MM.1S (cell line): ENCODE measurements at regions not wholly inside any gene's neighbourhood (a gene's known extent, or its start where the extent isn't known, plus 50 kb on each side); places are given as distances from the start of the nearest gene placed in this dataset.

Experiments
- DNase-seq: peaks from one replicate; pipeline ENCODE4 v3.0.0-alpha.2; 2015
- H2AFZ ChIP-seq: fragments of 300-600 bp; sonication (generic); 2 replicates; pipeline ENCODE4 v1.6.0; 2016; ENCODE audit warnings: antibody characterized with exemption, low read length
- H3F3A ChIP-seq: fragments of 300-600 bp; sonication (generic); 2 replicates; pipeline ENCODE4 v1.6.1; 2016; ENCODE audit warnings: mild to moderate bottlenecking, antibody characterized with exemption, low read length, moderate library complexity, mixed read lengths; ENCODE audit not compliant: insufficient read depth
- H3K27ac ChIP-seq: fragments of 300-600 bp; sonication (generic); 2 replicates; pipeline ENCODE4 v1.5.1; 2016; ENCODE audit warnings: mild to moderate bottlenecking, low read length
- H3K27me3 ChIP-seq: fragments of 300-600 bp; sonication (generic); replicated peaks from 2 replicates; pipeline ENCODE4 v1.6.0; 2016; ENCODE audit warnings: low read length; ENCODE audit not compliant: insufficient read depth
- H3K36me3 ChIP-seq: fragments of 300-600 bp; sonication (generic); replicated peaks from 2 replicates; pipeline ENCODE4 v1.6.1; 2016; ENCODE audit warnings: mild to moderate bottlenecking, low read length, mixed read lengths; ENCODE audit not compliant: insufficient read depth
- H3K4me1 ChIP-seq: fragments of 300-600 bp; sonication (generic); 2 replicates; pipeline ENCODE4 v1.6.1; 2016; ENCODE audit warnings: low read length, mixed read lengths
- H3K4me2 ChIP-seq: fragments of 300-600 bp; sonication (generic); 2 replicates; pipeline ENCODE4 v1.6.0; 2016; ENCODE audit warnings: low read depth, low read length
- H3K4me3 ChIP-seq: fragments of 300-600 bp; sonication (generic); 2 replicates; pipeline ENCODE4 v1.5.1; 2016; ENCODE audit warnings: low read length, mixed read lengths
- H3K79me2 ChIP-seq: fragments of 300-600 bp; sonication (generic); 2 replicates; pipeline ENCODE4 v1.6.1; 2016; ENCODE audit warnings: mixed run types, low read length, mixed read lengths
- H3K9ac ChIP-seq: fragments of 300-600 bp; sonication (generic); 2 replicates; pipeline ENCODE4 v1.6.1; 2016; ENCODE audit warnings: low read length, mixed read lengths
- H3K9me2 ChIP-seq: fragments of 300-600 bp; sonication (generic); replicated peaks from 2 replicates; pipeline ENCODE4 v1.6.1; 2016; ENCODE audit warnings: mild to moderate bottlenecking, low read length, mixed read lengths; ENCODE audit not compliant: insufficient read depth
- H3K9me3 ChIP-seq: fragments of 300-600 bp; sonication (generic); replicated peaks from 2 replicates; pipeline ENCODE4 v1.6.1; 2016; ENCODE audit warnings: mild to moderate bottlenecking, low read length, mixed read lengths; ENCODE audit not compliant: insufficient read depth
- H4K20me1 ChIP-seq: fragments of 300-600 bp; sonication (generic); 2 replicates; pipeline ENCODE4 v1.6.1; 2016; ENCODE audit warnings: mild to moderate bottlenecking, low read length, moderate library complexity, mixed read lengths; ENCODE audit not compliant: insufficient read depth
- EZH2 ChIP-seq: fragments of 300-600 bp; sonication (generic); optimal IDR thresholded peaks from 2 replicates; pipeline ENCODE3; 2017; ENCODE audit warnings: low read depth, mild to moderate bottlenecking, antibody characterized with exemption, low read length, mixed read lengths
- EZH2phosphoT487 ChIP-seq: fragments of 300-600 bp; sonication (generic); IDR thresholded peaks from 2 replicates; pipeline ENCODE4 v1.6.1; 2018; ENCODE audit warnings: antibody characterized with exemption, low read length
- TF ChIP-seq, protein P1 (sequence below): fragments of 300-600 bp; sonication (generic); IDR thresholded peaks from 2 replicates; pipeline ENCODE4 v1.5.1; 2016; ENCODE audit warnings: antibody characterized with exemption, low read length, mixed read lengths

DNA sequence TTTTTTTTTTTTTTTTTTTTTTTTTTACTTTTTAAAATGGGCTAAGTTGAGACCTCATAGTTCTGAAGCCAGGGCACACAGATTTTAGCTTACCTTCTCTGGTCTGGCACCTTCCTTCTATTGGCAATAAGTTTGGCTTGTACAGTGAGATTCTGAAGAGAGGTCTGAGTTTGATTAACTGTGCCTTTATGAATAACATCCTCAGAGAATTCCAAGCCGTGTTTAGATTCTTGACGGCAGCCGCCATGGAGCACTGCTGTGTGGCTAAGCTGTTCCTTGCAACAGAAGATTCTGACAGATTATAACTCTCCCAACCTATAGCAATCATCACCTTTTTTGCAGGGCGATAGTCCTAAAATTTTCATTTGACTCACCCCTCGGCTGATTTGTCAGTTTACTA is 354.9 kb upstream of the FAR2 start:
- H3K4me1 ChIP-seq = peaks cover 9% of the 10 kb centered on the region; the same call in 1 of the 2 replicates
- no peak overlapping the region for H3K9ac ChIP-seq
- no peaks in the 10 kb centered on the region for H3K9me2 ChIP-seq
- no peaks in the 10 kb centered on the region for H3K36me3 ChIP-seq
- no peak overlapping the region for H3K4me3 ChIP-seq
- H3K79me2 ChIP-seq = no peaks in the 10 kb centered on the region
- TF ChIP-seq EZH2phosphoT487 = no peak
- no peak for TF ChIP-seq EZH2
- no peaks in the 10 kb centered on the region for H3K27me3 ChIP-seq
- H3K27ac ChIP-seq = no peak overlapping the region
- no peaks in the 10 kb centered on the region for H3K9me3 ChIP-seq
- no peak for DNase-seq
- H3F3A ChIP-seq = 0 out of 2 replicates have a peak, but pooled peaks cover 5% of the 10 kb centered on the region
- no peak overlapping the region for H3K4me2 ChIP-seq
- H2AFZ ChIP-seq = no peak overlapping the region
- H4K20me1 ChIP-seq = no peaks in the 10 kb centered on the region

DNA sequence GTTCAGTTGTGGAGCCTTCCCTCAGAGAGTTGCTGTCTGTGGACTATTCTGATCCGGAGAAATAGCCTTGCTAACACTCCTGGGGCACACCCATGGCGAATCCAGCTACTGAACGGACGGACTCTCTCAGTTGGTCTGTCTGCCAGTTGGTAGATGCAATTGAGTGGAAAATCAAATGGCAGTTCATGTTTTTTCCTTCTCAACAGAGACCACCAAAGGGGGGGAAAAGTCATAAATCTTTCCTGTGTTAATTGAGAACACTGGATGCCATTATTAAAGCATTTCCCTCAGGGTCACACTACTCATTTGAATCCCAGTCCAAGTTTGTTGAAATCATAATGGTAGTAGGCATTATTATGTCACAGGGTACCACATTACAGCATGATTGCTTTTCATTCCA is 354.3 kb upstream of the FAR2 start:
- DNase-seq = no peak
- peaks cover 9% of the 10 kb centered on the region; the same call in 1 of the 2 replicates for H3K4me1 ChIP-seq
- no peak overlapping the region for H3K9ac ChIP-seq
- no peaks in the 10 kb centered on the region for H3K9me3 ChIP-seq
- no peaks in the 10 kb centered on the region for H3K9me2 ChIP-seq
- TF ChIP-seq EZH2 = no peak
- TF ChIP-seq EZH2phosphoT487 = no peak
- TF ChIP-seq, protein P1, sequence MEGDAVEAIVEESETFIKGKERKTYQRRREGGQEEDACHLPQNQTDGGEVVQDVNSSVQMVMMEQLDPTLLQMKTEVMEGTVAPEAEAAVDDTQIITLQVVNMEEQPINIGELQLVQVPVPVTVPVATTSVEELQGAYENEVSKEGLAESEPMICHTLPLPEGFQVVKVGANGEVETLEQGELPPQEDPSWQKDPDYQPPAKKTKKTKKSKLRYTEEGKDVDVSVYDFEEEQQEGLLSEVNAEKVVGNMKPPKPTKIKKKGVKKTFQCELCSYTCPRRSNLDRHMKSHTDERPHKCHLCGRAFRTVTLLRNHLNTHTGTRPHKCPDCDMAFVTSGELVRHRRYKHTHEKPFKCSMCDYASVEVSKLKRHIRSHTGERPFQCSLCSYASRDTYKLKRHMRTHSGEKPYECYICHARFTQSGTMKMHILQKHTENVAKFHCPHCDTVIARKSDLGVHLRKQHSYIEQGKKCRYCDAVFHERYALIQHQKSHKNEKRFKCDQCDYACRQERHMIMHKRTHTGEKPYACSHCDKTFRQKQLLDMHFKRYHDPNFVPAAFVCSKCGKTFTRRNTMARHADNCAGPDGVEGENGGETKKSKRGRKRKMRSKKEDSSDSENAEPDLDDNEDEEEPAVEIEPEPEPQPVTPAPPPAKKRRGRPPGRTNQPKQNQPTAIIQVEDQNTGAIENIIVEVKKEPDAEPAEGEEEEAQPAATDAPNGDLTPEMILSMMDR = no peak
- no peak overlapping the region for H3K4me3 ChIP-seq
- H3K36me3 ChIP-seq = no peaks in the 10 kb centered on the region
- H3F3A ChIP-seq = 0 out of 2 replicates have a peak, but pooled peaks cover 5% of the 10 kb centered on the region
- H3K79me2 ChIP-seq = no peaks in the 10 kb centered on the region
- no peak overlapping the region for H2AFZ ChIP-seq
- no peaks in the 10 kb centered on the region for H4K20me1 ChIP-seq
- no peak overlapping the region for H3K4me2 ChIP-seq
- H3K27me3 ChIP-seq = no peaks in the 10 kb centered on the region
- no peak overlapping the region for H3K27ac ChIP-seq

DNA sequence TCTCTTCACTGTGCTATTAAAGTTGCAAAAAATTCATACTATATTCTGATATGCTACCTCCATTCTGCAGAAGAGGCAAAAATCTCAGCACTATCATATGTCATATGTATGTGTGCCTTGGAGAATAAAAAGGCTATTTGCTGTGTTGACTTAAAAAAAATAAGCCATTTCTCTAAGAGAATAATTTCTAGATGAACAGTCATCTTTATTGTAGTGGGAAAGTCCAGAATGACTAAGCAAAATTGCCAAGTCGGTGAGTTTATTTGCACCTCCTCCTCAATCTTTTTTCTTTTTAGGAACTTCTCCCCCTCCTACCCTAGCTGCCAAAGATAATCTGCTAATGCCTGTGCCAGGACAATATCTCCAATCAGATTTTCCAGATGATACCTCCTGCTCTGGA is 353.8 kb upstream of the FAR2 start:
- Histone ChIP-seq H3K79me2 (no peaks in the 10 kb centered on the region), H3K9me3 (no peaks in the 10 kb centered on the region), H4K20me1 (no peaks in the 10 kb centered on the region), H3K4me1 (peaks cover 9% of the 10 kb centered on the region; the same call in 1 of the 2 replicates), H3F3A (0 out of 2 replicates have a peak, but pooled peaks cover 5% of the 10 kb centered on the region), H3K36me3 (no peaks in the 10 kb centered on the region), H3K4me3 (no peak overlapping the region), H3K4me2 (no peak overlapping the region), H3K27me3 (no peaks in the 10 kb centered on the region), H3K27ac (no peak overlapping the region), H3K9ac (no peak overlapping the region), H3K9me2 (no peaks in the 10 kb centered on the region), H2AFZ (no peak overlapping the region)
- no peak for DNase-seq
- TF ChIP-seq, protein P1 = no peak
- no peak for TF ChIP-seq EZH2
- TF ChIP-seq EZH2phosphoT487 = no peak

DNA sequence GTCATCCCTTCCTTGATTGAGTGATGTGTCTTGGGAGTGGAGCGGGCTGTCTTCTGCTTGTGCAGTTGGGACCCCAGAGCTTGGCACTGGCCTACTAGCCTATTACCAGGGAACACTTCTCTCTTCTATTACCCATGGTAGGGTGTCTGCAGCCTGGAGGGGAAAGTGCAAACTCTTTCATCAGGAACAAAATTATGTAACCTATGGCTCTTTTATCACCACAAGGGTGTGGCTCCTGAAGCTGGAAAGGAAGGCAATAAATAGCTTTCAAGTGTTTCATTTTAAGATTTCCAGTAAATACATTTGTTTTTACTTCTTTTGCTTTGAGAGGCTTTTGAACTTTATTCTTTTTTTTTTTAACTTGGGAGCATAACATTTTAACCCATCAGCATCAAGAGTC is 349.7 kb upstream of the FAR2 start:
- Histone ChIP-seq H3K4me2 (no peak overlapping the region), H3F3A (0 out of 2 replicates have a peak, but pooled peaks cover 5% of the 10 kb centered on the region), H2AFZ (no peak overlapping the region), H3K36me3 (no peaks in the 10 kb centered on the region), H3K9me2 (no peaks in the 10 kb centered on the region), H3K27ac (no peak overlapping the region), H3K4me3 (no peak overlapping the region), H3K79me2 (no peaks in the 10 kb centered on the region), H3K9ac (no peak overlapping the region), H4K20me1 (no peaks in the 10 kb centered on the region), H3K4me1 (peaks cover 9% of the 10 kb centered on the region; the same call in 1 of the 2 replicates), H3K9me3 (no peaks in the 10 kb centered on the region), H3K27me3 (no peaks in the 10 kb centered on the region)
- no peak for DNase-seq
- TF ChIP-seq EZH2phosphoT487 = no peak
- TF ChIP-seq, protein P1 = no peak
- no peak for TF ChIP-seq EZH2
